T-helper 22 cell (primary cell): ENCODE measurements at regions not wholly inside any gene's neighbourhood (a gene's known extent, or its start where the extent isn't known, plus 50 kb on each side); places are given as distances from the start of the nearest gene placed in this dataset.

Source experiments
- DNase-seq: peaks from one replicate; pipeline ENCODE4 v3.0.0-alpha.2; 2020; ENCODE audit warnings: low read depth

- DNase-seq: no peak
Measured at GRCh38 chr2:111695441-111696007, 188.5 kb downstream of the ANAPC1 start.

- no peak for DNase-seq
Measured at GRCh38 chr2:111696226-111696625, 187.8 kb downstream of the ANAPC1 start.

- no peak for DNase-seq
Measured at GRCh38 chr2:111697560-111697959, 186.4 kb downstream of the ANAPC1 start.

- no peak for DNase-seq
Measured at GRCh38 chr2:111698089-111698488, 185.9 kb downstream of the ANAPC1 start.

GRCh38 chr2:111698743-111699554, 185.0 kb downstream of the ANAPC1 start:
- peak; percentile 7 for DNase-seq

GRCh38 chr2:111701266-111701665, 182.7 kb downstream of the ANAPC1 start:
- DNase-seq: no peak

GRCh38 chr2:111701798-111702118, 182.2 kb downstream of the ANAPC1 start:
- no peak for DNase-seq

GRCh38 chr2:111702119-111702803, 181.7 kb downstream of the ANAPC1 start:
- no peak for DNase-seq

- DNase-seq: no peak
Measured at GRCh38 chr2:111702804-111703196, 181.2 kb downstream of the ANAPC1 start.

GRCh38 chr2:111703759-111704158, 180.2 kb downstream of the ANAPC1 start:
- no peak for DNase-seq

GRCh38 chr2:111704246-111704645, 179.7 kb downstream of the ANAPC1 start:
- DNase-seq: no peak

GRCh38 chr2:111705239-111705638, 178.8 kb downstream of the ANAPC1 start:
- DNase-seq: no peak

- peak; percentile 14 for DNase-seq
Measured at GRCh38 chr2:111705711-111706336, 178.2 kb downstream of the ANAPC1 start.

- no peak for DNase-seq
Measured at GRCh38 chr2:111706481-111707001, 177.5 kb downstream of the ANAPC1 start.

- DNase-seq: no peak
Measured at GRCh38 chr2:111707700-111708099, 176.3 kb downstream of the ANAPC1 start.

- DNase-seq: no peak
Measured at GRCh38 chr2:111708476-111709180, 175.4 kb downstream of the ANAPC1 start.

GRCh38 chr2:111709321-111709720, 174.7 kb downstream of the ANAPC1 start:
- DNase-seq: no peak

- no peak for DNase-seq
Measured at GRCh38 chr2:111710085-111710484, 173.9 kb downstream of the ANAPC1 start.

- no peak for DNase-seq
Measured at GRCh38 chr2:111710613-111711012, 173.4 kb downstream of the ANAPC1 start.

GRCh38 chr2:111711270-111711669, 172.7 kb downstream of the ANAPC1 start:
- DNase-seq: no peak

- no peak for DNase-seq
Measured at GRCh38 chr2:111712361-111712760, 171.6 kb downstream of the ANAPC1 start.

GRCh38 chr2:111712940-111713515, 171.0 kb downstream of the ANAPC1 start:
- no peak for DNase-seq
